DLD1 (cell line): ENCODE measurements at regions not wholly inside any gene's neighbourhood (a gene's known extent, or its start where the extent isn't known, plus 50 kb on each side); places are given as distances from the start of the nearest gene placed in this dataset.
"Not testable (repeated sequence)": the region's sequence is repeated elsewhere in the genome, so short reads cannot be mapped to it uniquely, and the experiment has no call there.

Experiments used
- in situ Hi-C: cut with HindIII; loops from 2 replicates; pipeline ENCODE4 v1.10.0; 2017; ENCODE audit warnings: low sequenced_read_pairs

DNA sequence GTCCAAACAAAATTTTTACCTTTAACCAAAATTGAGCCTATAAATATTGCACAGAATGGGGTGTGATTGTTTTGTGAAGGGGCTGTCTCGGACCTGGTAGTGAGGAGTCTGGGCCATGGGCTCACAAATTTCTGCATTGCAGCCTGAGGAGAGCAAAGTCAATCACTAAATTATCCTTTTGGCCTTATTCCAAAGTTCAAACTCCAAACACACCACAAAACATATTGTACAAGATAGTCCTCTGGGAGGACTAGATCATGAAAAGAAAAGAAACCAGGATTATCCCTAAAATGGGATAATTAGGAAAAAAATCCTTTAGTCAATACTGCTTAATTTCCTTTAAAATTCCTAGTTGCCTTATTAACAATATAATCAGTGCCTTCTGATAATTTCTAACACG, 115.5 kb downstream of the BUB3 start:
- in situ Hi-C loops: no loop called here

DNA sequence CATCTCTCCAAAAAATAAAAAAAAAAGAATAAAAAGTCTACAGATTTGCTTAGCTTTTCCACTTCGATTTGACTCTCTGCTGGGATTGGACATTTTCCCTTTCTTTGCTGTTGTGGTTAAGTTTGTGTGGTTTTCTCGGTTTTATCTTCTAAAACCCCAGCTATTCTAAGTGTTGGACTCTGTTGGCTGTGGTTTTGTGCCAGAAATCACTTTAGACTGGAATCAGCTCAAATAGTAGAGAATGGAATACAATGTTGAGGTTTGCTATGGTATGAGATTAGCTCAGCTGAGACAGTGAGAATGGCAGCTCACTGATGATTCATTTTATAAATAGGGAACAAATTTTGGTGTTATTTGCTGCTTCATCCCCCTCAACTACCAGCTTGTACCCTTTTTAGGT, 116.0 kb downstream of the BUB3 start:
- in situ Hi-C loops: no loop called here

DNA sequence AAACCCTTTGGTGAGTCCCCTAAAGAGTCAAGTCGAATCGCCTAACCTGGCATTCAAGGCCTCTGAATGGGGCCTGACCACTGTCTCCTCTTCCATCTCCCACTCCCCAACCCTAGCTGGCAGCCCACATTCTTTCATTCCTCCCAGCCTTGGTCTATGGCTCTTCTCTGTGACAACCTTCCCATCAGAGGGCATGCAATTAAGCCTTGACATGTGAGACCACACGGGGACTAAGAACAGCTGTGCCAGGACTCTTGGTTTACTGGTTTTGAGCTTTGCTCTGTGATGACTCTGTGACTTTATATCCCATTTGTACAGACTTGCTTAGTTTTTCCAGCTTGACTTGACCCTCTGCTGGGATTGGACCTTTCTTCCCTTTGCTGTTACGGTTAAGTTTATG, 116.6 kb downstream of the BUB3 start:
- in situ Hi-C loops: no loop called here

GRCh38 chr10:123272171-123272570, 118.0 kb downstream of the BUB3 start:
- in situ Hi-C loops: no loop called here

DNA sequence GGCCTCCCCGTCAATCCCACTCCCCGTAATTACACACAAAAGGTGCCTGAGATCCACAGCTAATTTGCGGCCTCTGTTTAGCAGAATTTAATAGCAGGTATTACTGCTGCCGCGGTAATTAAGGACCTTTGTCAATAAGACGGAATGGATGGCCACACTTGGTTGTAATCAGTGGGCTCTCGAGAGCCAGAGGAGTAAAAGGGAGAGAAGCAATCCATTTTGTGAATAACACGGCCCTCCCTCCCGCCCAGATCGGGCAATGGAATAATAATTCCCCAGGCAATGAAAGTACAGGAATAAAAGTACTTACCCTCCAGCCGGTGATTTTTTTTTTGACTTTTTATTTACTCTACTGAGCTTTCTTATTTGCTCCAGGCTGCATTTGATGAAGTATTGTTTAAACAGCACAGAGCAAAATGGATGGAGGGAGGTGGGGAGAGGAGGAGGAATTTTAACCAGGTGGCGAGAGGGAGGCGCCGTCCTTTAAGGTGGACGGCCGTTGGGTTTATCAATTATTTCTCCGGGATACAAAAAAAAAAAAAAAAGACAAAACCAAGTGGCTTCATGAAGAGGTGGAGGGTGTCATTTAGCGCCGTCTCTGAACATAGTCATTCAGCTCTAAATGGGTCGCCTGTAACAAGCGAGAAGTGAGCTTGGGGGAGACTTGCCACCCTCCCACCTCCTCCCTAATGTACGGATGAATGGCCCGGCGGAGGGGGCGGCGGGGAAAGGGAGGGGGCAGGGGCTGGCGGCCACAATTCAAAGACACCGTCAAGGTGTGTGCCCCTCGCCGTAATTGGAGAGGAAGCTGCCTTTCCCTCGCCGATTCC, 120.3 kb downstream of the BUB3 start:
- in situ Hi-C loops: no loop called here

DNA sequence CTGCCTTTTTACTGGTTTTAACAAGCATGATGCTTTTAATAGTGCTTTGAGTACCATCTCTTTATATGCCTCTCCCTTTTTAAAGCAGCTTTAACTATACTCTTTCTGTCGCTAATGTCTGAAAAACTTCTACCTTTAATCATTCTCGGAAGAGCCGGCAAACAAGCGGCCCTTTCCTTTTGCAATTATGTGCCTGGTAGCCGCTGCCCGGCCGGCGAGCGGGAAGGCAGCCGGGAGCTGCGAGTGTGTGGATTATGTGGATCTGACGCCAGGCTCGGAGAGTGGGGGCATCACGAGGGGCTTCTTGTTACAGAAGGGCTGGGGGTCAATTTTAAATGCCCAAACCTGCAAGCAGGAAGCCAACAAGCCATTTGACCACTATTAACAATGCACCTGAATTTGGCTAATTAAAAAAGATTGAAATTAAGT, 120.9 kb downstream of the BUB3 start:
- in situ Hi-C loops: no loop called here

DNA sequence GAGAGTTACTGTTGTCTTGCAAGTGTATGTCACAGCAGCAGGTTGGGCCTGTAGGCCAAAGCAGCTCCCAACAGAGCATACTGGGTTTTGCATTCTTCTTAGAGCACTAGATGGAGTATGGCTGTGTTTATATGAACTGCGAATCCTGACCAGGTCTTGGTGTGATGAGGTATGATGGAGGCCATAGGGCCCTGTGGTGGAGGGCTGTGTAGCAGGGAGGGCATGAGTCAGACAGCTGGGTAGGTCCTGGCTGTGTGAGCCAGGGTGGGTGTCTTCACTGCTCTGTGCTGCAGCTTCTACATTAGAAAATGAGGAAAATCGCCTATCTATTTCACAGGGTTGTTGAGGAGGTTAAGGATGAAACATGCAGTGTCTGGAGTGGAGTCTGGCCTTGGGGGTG, 124.2 kb downstream of the BUB3 start:
- in situ Hi-C loops: no loop called here

- in situ Hi-C loops: not testable (repeated sequence)
Measured at GRCh38 chr10:123283371-123283770, 129.2 kb downstream of the BUB3 start.

- in situ Hi-C loops: no loop called here
Measured at GRCh38 chr10:123284022-123284421, 129.8 kb downstream of the BUB3 start.

DNA sequence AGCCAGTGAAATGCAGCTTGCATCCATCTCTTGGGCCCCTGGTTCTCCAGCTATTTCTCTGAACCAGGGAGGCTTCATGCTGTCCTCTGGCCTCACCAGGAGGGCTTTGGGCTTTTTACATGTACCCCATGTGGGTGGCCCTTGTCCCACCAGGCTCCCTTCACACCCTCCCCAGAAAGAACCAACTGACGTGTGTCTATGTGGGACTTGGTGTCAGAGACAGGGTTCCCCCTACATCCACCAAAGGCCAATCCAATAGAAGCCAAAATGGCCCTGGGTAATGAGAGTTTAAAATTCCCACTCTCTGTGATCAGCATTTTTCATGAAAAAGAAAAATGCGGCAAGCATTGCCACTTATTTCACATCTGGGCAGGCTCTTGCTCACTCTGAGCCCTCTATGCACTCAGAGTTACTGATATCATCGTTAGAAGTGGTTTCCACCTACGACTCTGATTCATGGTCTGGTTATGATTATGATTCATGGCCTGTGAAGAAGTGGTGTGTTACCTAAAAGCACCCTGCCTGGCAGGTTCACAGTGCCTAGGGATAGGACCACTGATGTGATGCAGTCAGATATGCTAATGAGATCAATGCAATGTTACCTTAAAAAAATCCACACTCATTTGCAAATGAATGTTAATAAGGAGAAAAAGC, 133.5 kb downstream of the BUB3 start:
- in situ Hi-C loops: no loop called here

DNA sequence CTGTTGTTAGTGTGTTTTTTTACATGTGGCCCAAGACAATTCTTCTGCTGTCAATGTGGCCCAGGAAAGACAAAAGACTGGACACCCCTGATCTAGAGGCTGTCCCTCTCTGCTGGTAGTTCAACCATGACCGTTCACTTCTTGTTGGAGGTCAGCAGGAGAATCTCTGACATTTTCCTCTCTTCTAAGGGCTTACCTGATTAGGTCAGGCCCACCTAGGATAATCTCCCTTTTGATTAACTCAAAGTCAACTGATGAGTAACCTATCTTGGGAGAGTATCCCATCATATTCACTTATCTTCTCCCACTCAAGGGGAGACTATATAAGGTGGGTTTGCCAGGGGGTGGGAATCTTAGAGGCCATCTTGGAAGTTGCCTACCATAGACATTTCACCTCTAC, 135.2 kb downstream of the BUB3 start:
- in situ Hi-C loops: no loop called here

DNA sequence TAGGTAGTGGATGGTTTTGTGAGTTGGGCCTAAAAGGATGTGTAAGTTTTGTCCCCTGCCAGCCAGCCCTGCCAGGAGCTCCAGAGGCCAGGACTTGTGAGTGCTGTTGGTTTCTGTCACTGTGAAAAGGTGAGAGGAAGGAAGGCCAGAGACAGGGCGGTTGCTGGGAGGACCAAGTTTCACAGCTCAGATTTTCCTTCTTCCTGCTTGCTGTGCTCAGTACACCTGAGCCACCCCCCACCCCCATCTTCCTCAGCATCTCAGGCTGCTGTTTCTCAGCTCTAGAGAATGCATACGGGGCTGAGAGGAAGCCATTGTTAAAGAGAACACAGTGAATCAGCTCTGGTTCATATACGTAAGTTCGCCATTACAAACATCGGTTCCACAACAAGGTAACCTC, 139.9 kb downstream of the BUB3 start:
- in situ Hi-C loops: no loop called here

- in situ Hi-C loops: no loop called here
Measured at GRCh38 chr10:123294886-123295285, 140.7 kb downstream of the BUB3 start.

GRCh38 chr10:123295644-123296043, 141.4 kb downstream of the BUB3 start:
- in situ Hi-C loops: no loop called here

DNA sequence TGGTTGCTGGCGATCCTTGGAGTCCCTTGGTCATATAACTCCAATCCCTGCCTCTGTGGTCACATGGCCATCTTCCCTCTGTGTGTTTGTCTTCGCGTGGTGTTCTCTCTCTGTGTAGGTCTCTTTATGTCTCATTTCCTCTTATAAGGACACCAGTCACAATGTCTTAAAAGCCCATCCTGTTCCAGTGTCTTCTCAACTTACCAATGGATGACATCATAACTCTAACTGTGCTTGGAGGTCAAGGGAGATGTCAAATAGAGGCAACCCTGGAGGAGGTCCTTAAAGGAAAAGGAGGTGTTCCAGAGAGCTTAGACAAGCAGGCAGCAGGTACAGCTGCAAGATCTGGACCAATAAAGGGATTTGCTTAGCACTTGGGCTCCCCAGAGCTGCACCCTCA, 143.0 kb downstream of the BUB3 start:
- in situ Hi-C loops: no loop called here

DNA sequence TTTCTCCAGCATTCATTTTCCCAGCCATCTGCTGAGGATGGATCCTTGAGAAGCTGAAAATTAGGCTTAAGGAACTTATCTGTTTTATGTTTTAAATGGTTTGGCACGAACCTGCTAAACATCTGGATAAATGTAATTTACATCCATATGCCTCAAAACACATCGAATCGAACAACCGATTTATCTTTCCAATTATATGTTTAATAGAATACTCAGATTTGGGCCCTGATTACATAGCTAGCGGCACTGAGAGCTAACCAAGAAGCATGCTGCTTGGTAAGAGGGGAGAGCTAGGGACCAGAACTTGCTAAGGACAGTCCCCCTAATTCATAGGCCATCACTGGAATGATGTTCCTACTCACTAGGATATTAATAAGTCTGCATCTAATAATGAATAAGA, 144.4 kb downstream of the BUB3 start:
- in situ Hi-C loops: no loop called here

- in situ Hi-C loops: no loop called here
Measured at GRCh38 chr10:123299598-123299997, 145.4 kb downstream of the BUB3 start.

- in situ Hi-C loops: no loop called here
Measured at GRCh38 chr10:123301077-123301857, 147.1 kb downstream of the BUB3 start.

GRCh38 chr10:123303581-123304337, 149.6 kb downstream of the BUB3 start:
- in situ Hi-C loops: no loop called here

- in situ Hi-C loops: no loop called here
Measured at GRCh38 chr10:123305671-123306070, 151.5 kb downstream of the BUB3 start.

DNA sequence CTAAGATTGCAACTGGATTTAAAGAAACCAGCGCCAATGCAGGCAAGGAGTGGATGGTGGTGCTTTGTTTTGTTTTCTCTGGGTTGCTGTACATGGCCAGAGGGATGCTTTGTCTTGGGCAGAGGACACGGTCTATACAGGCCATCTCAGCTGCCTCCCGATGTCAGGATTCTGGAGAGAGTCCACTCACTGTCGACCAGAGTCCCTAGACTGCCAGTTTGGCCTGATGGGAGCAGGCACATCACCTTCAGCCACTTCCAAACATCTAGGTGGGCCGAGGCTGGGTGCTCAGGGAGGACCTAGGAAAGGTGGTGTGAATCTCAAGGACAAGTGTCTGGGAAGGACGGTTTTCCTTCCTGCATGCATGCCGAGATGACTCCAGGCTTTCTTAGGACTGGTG, 152.1 kb downstream of the BUB3 start:
- in situ Hi-C loops: no loop called here
